HCT116 (cell line): ENCODE measurements at regions not wholly inside any gene's neighbourhood (a gene's known extent, or its start where the extent isn't known, plus 50 kb on each side); places are given as distances from the start of the nearest gene placed in this dataset.

Experiments used
- ATAC-seq: fragments of 200-7000 bp; cut with Tn5 transposase; 2 replicates; pipeline ENCODE4 v1.9.1; 2020; ENCODE audit warnings: mild to moderate bottlenecking, moderate library complexity
- BruUV-seq: library from RNA; stranded (reverse); fragments of 400-500 nt; replicated peaks from 2 replicates; lab custom pipeline; 2021; lab: Mats Ljungman, UMichigan
- CTCF ChIA-PET: fragments of 300-600 bp; sonication (Branson Sonifier 250); formaldehyde crosslinking; loops from one replicate; lab custom pipeline; 2021; ENCODE audit warnings: antibody characterized with exemption; lab: Charles Lee
- POLR2A ChIA-PET: fragments of 300-600, 350-600 bp; sonication (Branson Sonifier 250); formaldehyde crosslinking; loops from one replicate; lab custom pipeline; 2021; ENCODE audit warnings: antibody characterized with exemption; lab: Charles Lee
- RAD21 ChIA-PET, 2 experiments: fragments of 300-600 bp; sonication (Branson Sonifier 250); formaldehyde crosslinking; loops; one replicate each; lab custom pipeline; 2023; ENCODE audit warnings: low total read pairs in 2 of 2; ENCODE audit not compliant: uncharacterized antibody in 2 of 2, unreplicated experiment in 2 of 2, low non-redundant PET in 1 of 2; lab: Charles Lee
- DNase-seq: peaks from one replicate; pipeline ENCODE4 v3.0.0-alpha.2; 2010; ENCODE audit warnings: low read depth, low spot score
- H2AFZ ChIP-seq: fragments of 200-600 bp; shearing (Covaris generic), sonication (generic); 2 replicates; pipeline ENCODE4 v1.6.1; 2017; ENCODE audit warnings: low read depth, mixed run types, mixed read lengths, antibody characterized with exemption, low read length; ENCODE audit not compliant: poor library complexity, severe bottlenecking
- H3K27ac ChIP-seq: 2 replicates; pipeline ENCODE4 v1.5.1; 2012; ENCODE audit warnings: low read depth, low read length
- H3K27me3 ChIP-seq: fragments of 200-600 bp; sonication (generic); 2 replicates; pipeline ENCODE4 v1.6.1; 2016; ENCODE audit warnings: mixed run types, low read length, mixed read lengths; ENCODE audit not compliant: insufficient read depth
- H3K36me3 ChIP-seq, 2 experiments: fragments of 200-500 bp in 1 of 2; fragments of 200-600 bp in 1 of 2; sonication (Bioruptor generic) in 1 of 2; sonication (generic) in 1 of 2; 2 replicates each; pipeline versions ENCODE4 v1.5.1 to v1.6.1; 2014 to 2016; ENCODE audit warnings: low read length in 2 of 2, inconsistent platforms in 1 of 2, mixed read lengths in 1 of 2, mixed run types in 1 of 2; ENCODE audit not compliant: insufficient read depth in 2 of 2, control insufficient read depth in 1 of 2
- H3K4me1 ChIP-seq, 2 experiments: fragments of 200-600 bp in 1 of 2; sonication (generic) in 1 of 2; 2 replicates each; pipeline versions ENCODE4 v1.5.1 to v1.6.1; 2012 to 2017; ENCODE audit warnings: low read length in 2 of 2, inconsistent platforms in 1 of 2, mild to moderate bottlenecking in 1 of 2, mixed read lengths in 1 of 2, mixed run types in 1 of 2, moderate library complexity in 1 of 2; ENCODE audit not compliant: insufficient read depth in 2 of 2, control insufficient read depth in 1 of 2
- H3K4me2 ChIP-seq: fragments of 200-600 bp; sonication (generic); 2 replicates; pipeline ENCODE4 v1.6.1; 2017; ENCODE audit warnings: mixed run types, low read length, mixed read lengths
- H3K4me3 ChIP-seq, 2 experiments: fragments of 200-600 bp in 1 of 2; sonication (generic) in 1 of 2; replicated peaks in 1 of 2; 2 replicates each; pipeline ENCODE4 v1.5.1; 2011 to 2016; ENCODE audit warnings: low read length in 2 of 2, control low read depth in 1 of 2, low read depth in 1 of 2, mild to moderate bottlenecking in 1 of 2, mixed read lengths in 1 of 2, mixed run types in 1 of 2
- H3K79me2 ChIP-seq: fragments of 200-600 bp; sonication (generic); 2 replicates; pipeline ENCODE4 v1.6.1; 2017; ENCODE audit warnings: mild to moderate bottlenecking, mixed run types, low read length, moderate library complexity, mixed read lengths; ENCODE audit not compliant: insufficient read depth
- H3K9ac ChIP-seq: fragments of 200-600 bp; sonication (generic); 2 replicates; pipeline ENCODE4 v1.6.1; 2016; ENCODE audit warnings: low read length, mixed read lengths
- H3K9me2 ChIP-seq: fragments of 200-600 bp; sonication (generic), shearing (Covaris generic); 2 replicates; pipeline ENCODE4 v1.6.1; 2017; ENCODE audit warnings: mixed run types, mild to moderate bottlenecking, moderate library complexity; ENCODE audit not compliant: insufficient read depth
- H3K9me3 ChIP-seq, 2 experiments: fragments of 200-500 bp in 1 of 2; fragments of 200-600 bp in 1 of 2; sonication (Bioruptor generic) in 1 of 2; sonication (generic) in 1 of 2; 2 replicates each; pipeline ENCODE4 v1.6.1; 2014 to 2017; ENCODE audit warnings: low read length in 2 of 2, mixed read lengths in 2 of 2, inconsistent platforms in 1 of 2, low read depth in 1 of 2, mild to moderate bottlenecking in 1 of 2, mixed run types in 1 of 2, moderate library complexity in 1 of 2; ENCODE audit not compliant: control insufficient read depth in 1 of 2, insufficient read depth in 1 of 2
- H4K20me1 ChIP-seq: fragments of 200-600 bp; sonication (generic), shearing (Covaris generic); 2 replicates; pipeline ENCODE4 v1.6.1; 2017; ENCODE audit warnings: mixed run types, mild to moderate bottlenecking, moderate library complexity; ENCODE audit not compliant: insufficient read depth
- EGR1 ChIP-seq: IDR thresholded peaks from 2 replicates; pipeline ENCODE4 v1.6.1; 2012; ENCODE audit warnings: low read depth
- ELF1 ChIP-seq: IDR thresholded peaks from 2 replicates; pipeline ENCODE4 v1.6.1; 2012; ENCODE audit warnings: low read depth, borderline replicate concordance
- EZH2 ChIP-seq: fragments of 200-600 bp; sonication (generic); IDR thresholded peaks from 2 replicates; pipeline ENCODE4 v1.6.1; 2017; ENCODE audit warnings: antibody characterized with exemption, mixed run types
- EZH2phosphoT487 ChIP-seq: fragments of 200-600 bp; IDR thresholded peaks from 2 replicates; pipeline ENCODE4 v1.6.1; 2018; ENCODE audit warnings: antibody characterized with exemption, borderline replicate concordance
- FOSL1 ChIP-seq: IDR thresholded peaks from 2 replicates; pipeline ENCODE4 v1.6.1; 2012; ENCODE audit warnings: low read depth
- POLR2A ChIP-seq: IDR thresholded peaks from 2 replicates; pipeline ENCODE4 v1.7.0; 2011; ENCODE audit warnings: borderline replicate concordance; ENCODE audit not compliant: insufficient read depth, insufficient read length; ENCODE audit errors: extremely low read depth
- POLR2AphosphoS5 ChIP-seq: IDR thresholded peaks from 2 replicates; pipeline ENCODE4 v1.6.1; 2011; ENCODE audit warnings: mild to moderate bottlenecking, low read depth, low read length, moderate library complexity
- RAD21 ChIP-seq: IDR thresholded peaks from 2 replicates; pipeline ENCODE4 v1.6.1; 2012; ENCODE audit warnings: low read depth, mild to moderate bottlenecking
- YY1 ChIP-seq: IDR thresholded peaks from 2 replicates; pipeline ENCODE4 v1.6.1; 2011; ENCODE audit warnings: low read length, low read depth, moderate library complexity, mild to moderate bottlenecking; ENCODE audit not compliant: insufficient replicate concordance; ENCODE audit errors: extremely low read depth
- ZNF274 ChIP-seq: fragments of 200-500 bp; sonication (Bioruptor generic); IDR thresholded peaks from 2 replicates; pipeline ENCODE4 v1.6.1; 2014; ENCODE audit warnings: mild to moderate bottlenecking, low read depth, low read length, inconsistent platforms
- intact Hi-C: fragments of 100-400 bp; cut with micrococcal nuclease; formaldehyde crosslinking; loops from 2 replicates; pipeline ENCODE4 v1.10.0; 2022
- TF ChIP-seq, protein P1 (sequence below): IDR thresholded peaks from 2 replicates; pipeline ENCODE4 v1.6.1; 2011; ENCODE audit warnings: mild to moderate bottlenecking, low read length, moderate library complexity; ENCODE audit not compliant: insufficient replicate concordance; ENCODE audit errors: extremely low read depth

DNA sequence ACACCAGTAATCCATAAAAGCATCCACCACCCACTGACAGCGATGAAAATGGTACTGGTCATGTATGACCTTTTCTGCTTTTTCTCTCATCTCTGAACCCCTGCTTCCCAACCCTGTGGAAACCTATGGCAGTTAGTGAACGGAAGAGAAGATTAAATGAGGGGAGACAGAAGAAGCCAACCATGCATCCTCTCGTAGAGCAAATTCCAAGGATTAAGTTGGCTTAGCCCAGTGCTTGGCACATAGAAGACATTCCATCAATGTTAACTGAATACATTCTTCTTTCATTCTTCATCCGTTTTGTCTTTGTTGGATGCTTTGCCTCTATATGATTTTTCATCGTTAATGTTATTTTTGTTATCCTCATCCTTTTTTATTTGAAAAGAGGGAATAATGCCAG is 339.7 kb upstream of the FLRT2 start:
- H3K4me2 ChIP-seq, result no peak overlapping the region

DNA sequence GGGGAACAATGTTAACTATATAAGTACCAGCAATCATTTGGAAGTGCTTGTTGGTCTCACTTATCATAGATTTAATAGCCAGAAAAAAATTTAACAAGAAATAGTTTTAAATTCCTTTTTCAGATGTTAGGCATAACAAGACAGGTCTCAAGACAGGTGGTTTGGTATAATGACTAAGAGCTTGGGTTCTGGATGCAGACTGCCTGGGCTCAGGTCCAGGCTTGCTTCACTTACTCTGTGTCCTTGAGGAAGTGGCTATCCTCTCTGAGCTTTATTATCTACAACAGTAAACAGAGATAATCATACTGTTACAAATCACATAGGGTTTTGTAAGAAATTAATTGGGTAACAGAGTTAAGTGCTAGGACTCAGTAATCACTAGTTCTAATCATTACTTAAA is 338.0 kb upstream of the FLRT2 start:
- RAD21 ChIA-PET, result no interaction called here
- no peak overlapping the region for H3K27ac ChIP-seq
- no peak for ATAC-seq
- TF ChIP-seq POLR2A (no peak), RAD21 (no peak), ELF1 (no peak), YY1 (no peak), EZH2phosphoT487 (no peak)
- TF ChIP-seq, protein P1, sequence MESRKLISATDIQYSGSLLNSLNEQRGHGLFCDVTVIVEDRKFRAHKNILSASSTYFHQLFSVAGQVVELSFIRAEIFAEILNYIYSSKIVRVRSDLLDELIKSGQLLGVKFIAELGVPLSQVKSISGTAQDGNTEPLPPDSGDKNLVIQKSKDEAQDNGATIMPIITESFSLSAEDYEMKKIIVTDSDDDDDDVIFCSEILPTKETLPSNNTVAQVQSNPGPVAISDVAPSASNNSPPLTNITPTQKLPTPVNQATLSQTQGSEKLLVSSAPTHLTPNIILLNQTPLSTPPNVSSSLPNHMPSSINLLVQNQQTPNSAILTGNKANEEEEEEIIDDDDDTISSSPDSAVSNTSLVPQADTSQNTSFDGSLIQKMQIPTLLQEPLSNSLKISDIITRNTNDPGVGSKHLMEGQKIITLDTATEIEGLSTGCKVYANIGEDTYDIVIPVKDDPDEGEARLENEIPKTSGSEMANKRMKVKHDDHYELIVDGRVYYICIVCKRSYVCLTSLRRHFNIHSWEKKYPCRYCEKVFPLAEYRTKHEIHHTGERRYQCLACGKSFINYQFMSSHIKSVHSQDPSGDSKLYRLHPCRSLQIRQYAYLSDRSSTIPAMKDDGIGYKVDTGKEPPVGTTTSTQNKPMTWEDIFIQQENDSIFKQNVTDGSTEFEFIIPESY, result no peak
- no peak overlapping the region for H3K9ac ChIP-seq
- DNase-seq, result no peak
- no peak overlapping the region for H3K4me3 ChIP-seq
- H3K9me2 ChIP-seq, result no peaks in the 10 kb centered on the region
- H3K79me2 ChIP-seq, result no peaks in the 10 kb centered on the region
- H3K4me2 ChIP-seq, result no peak overlapping the region
- H4K20me1 ChIP-seq, result no peaks in the 10 kb centered on the region
- no peaks in the 10 kb centered on the region for H3K36me3 ChIP-seq
- H3K27me3 ChIP-seq, result no peaks in the 10 kb centered on the region
- intact Hi-C loops, result no loop called here
- no peak overlapping the region for H2AFZ ChIP-seq
- CTCF ChIA-PET, result no interaction called here
- no TSS peak for BruUV-seq
- no peaks in the 10 kb centered on the region for H3K4me1 ChIP-seq
- POLR2A ChIA-PET, result no interaction called here
- H3K9me3 ChIP-seq, result peaks cover 0 to 11% of the 10 kb centered on the region in 2 experiments; a peak in 2 of 4 replicates

More for the DNA sequence above, 339.7 kb upstream of the FLRT2 start:
- Histone ChIP-seq H3K9me3 (peaks cover 0 to 21% of the 10 kb centered on the region in 2 experiments; a peak in 2 of 4 replicates), H4K20me1 (no peaks in the 10 kb centered on the region), H3K27ac (no peak overlapping the region), H3K36me3 (no peaks in the 10 kb centered on the region), H3K4me1 (no peaks in the 10 kb centered on the region), H3K79me2 (no peaks in the 10 kb centered on the region), H3K9ac (no peak overlapping the region), H3K9me2 (no peaks in the 10 kb centered on the region), H2AFZ (no peak overlapping the region), H3K27me3 (no peaks in the 10 kb centered on the region), H3K4me3 (no peak overlapping the region)
- no TSS peak for BruUV-seq
- CTCF ChIA-PET, result no interaction called here
- no peak for DNase-seq
- no peak for TF ChIP-seq FOSL1
- TF ChIP-seq EGR1, result no peak
- TF ChIP-seq EZH2, result no peak
- TF ChIP-seq ZNF274, result no peak
- no peak for TF ChIP-seq POLR2AphosphoS5
- RAD21 ChIA-PET, result no interaction called here
- intact Hi-C loops, result no loop called here
- ATAC-seq, result no peak
- POLR2A ChIA-PET, result no interaction called here
